HepG2 (cell line): ENCODE measurements at regions not wholly inside any gene's neighbourhood (a gene's known extent, or its start where the extent isn't known, plus 50 kb on each side); places are given as distances from the start of the nearest gene placed in this dataset.

ENCODE experiments used
- ATAC-seq: fragments of 200-7000 bp; cut with Tn5 transposase; 3 replicates; pipeline ENCODE4 v1.9.1; 2020; ENCODE audit warnings: mild to moderate bottlenecking, moderate library complexity
- BruUV-seq: library from RNA; stranded (reverse); fragments of 400-500 nt; replicated peaks from 2 replicates; lab custom pipeline; 2021; lab: Mats Ljungman, UMichigan
- CTCF ChIA-PET: fragments of 300-600 bp; formaldehyde crosslinking; extraction: SDS; loops from one replicate; lab custom pipeline; 2021; ENCODE audit warnings: low total read pairs, inconsistent platforms, low intra/inter-chr PET ratio; lab: Yijun Ruan, JAX
- POLR2A ChIA-PET: fragments of 350-600 bp; sonication (Branson Sonifier 250); formaldehyde crosslinking; loops from one replicate; lab custom pipeline; 2020; ENCODE audit warnings: antibody characterized with exemption, inconsistent platforms; lab: Yijun Ruan, JAX
- DNase-seq: peaks from one replicate; pipeline ENCODE4 v3.0.0-alpha.2; 2015; ENCODE audit warnings: low spot score
- FAIRE-seq: peaks from 3 replicates; lab custom pipeline; 2011; peaks lifted over from hg19 to GRCh38; lab: Jason Lieb, UNC
- H2AFZ ChIP-seq: one replicate; pipeline ENCODE4 v1.6.1; 2011; ENCODE audit warnings: low read length, inconsistent platforms
- H3K27ac ChIP-seq: fragments of 300-600 bp; 3 replicates; pipeline ENCODE4 v1.8.0; 2011; ENCODE audit warnings: mixed run types, mild to moderate bottlenecking, mixed read lengths, low read length, inconsistent platforms; ENCODE audit not compliant: insufficient read depth; ENCODE audit errors: extremely low read length
- H3K27me3 ChIP-seq, 2 experiments: fragments of 200-600 bp in 1 of 2; 2 replicates in 1 of 2; 3 replicates in 1 of 2; pipeline versions ENCODE4 v1.6.0 to v1.8.0; 2011; ENCODE audit warnings: low read length in 2 of 2, mild to moderate bottlenecking in 2 of 2, moderate library complexity in 2 of 2, inconsistent platforms in 1 of 2; ENCODE audit not compliant: insufficient read depth in 2 of 2, control insufficient read depth in 1 of 2
- H3K36me3 ChIP-seq, 2 experiments: fragments of 200-600 bp in 1 of 2; replicated peaks in 1 of 2; 2 replicates in 1 of 2; 3 replicates in 1 of 2; pipeline versions ENCODE4 v1.5.1 to v1.8.0; 2011; ENCODE audit warnings: low read length in 2 of 2, inconsistent platforms in 1 of 2; ENCODE audit not compliant: insufficient read depth in 2 of 2, control insufficient read depth in 1 of 2
- H3K4me1 ChIP-seq: 2 replicates; pipeline ENCODE4 v1.5.1; 2012; ENCODE audit warnings: low read length, inconsistent platforms; ENCODE audit not compliant: insufficient read depth
- H3K4me2 ChIP-seq: 2 replicates; pipeline ENCODE4 v1.6.0; 2011; ENCODE audit warnings: low read depth, low read length, inconsistent platforms
- H3K4me3 ChIP-seq, 3 experiments: fragments of 200-600 bp in 1 of 3; sonication (generic), shearing (Covaris generic) in 1 of 3; replicated peaks in 1 of 3; 2 replicates each; pipeline ENCODE4 v1.5.1; 2011 to 2016; ENCODE audit warnings: low read length in 3 of 3, inconsistent platforms in 2 of 3, low read depth in 2 of 3, mild to moderate bottlenecking in 2 of 3, control low read depth in 1 of 3, mixed read lengths in 1 of 3; ENCODE audit not compliant: insufficient read depth in 1 of 3
- H3K79me2 ChIP-seq: one replicate; pipeline ENCODE4 v1.6.1; 2011; ENCODE audit warnings: low read length, inconsistent platforms; ENCODE audit not compliant: insufficient read depth
- H3K9ac ChIP-seq: 2 replicates; pipeline ENCODE4 v1.6.0; 2011; ENCODE audit warnings: mild to moderate bottlenecking, low read depth, low read length, inconsistent platforms; ENCODE audit not compliant: insufficient read depth
- H3K9me3 ChIP-seq: 2 replicates; pipeline ENCODE4 v1.5.1; 2012; ENCODE audit warnings: mild to moderate bottlenecking, low read length
- H4K20me1 ChIP-seq: 2 replicates; pipeline ENCODE4 v1.6.0; 2011; ENCODE audit warnings: inconsistent platforms, mild to moderate bottlenecking, low read length, moderate library complexity; ENCODE audit not compliant: insufficient read depth
- HNF1A ChIP-seq, 2 experiments: sonication (generic) in 1 of 2; formaldehyde crosslinking in 1 of 2; IDR thresholded peaks; 2 replicates each; pipeline versions ENCODE4 v1.4.0 to v1.6.1; 2016 to 2020; ENCODE audit warnings: borderline replicate concordance in 1 of 2, low read depth in 1 of 2, mild to moderate bottlenecking in 1 of 2, missing genetic modification reagents in 1 of 2
- HOXA7 ChIP-seq: sonication (generic); formaldehyde crosslinking; IDR thresholded peaks from 2 replicates; pipeline ENCODE4 v1.8.1; 2022; ENCODE audit warnings: mild to moderate bottlenecking, missing genetic modification reagents, moderate library complexity
- MED13 ChIP-seq: sonication (generic); formaldehyde crosslinking; IDR thresholded peaks from 2 replicates; pipeline ENCODE4 v1.5.0; 2020; ENCODE audit warnings: missing genetic modification reagents
- PRMT3 ChIP-seq: sonication (generic); formaldehyde crosslinking; IDR thresholded peaks from 2 replicates; pipeline ENCODE4 v1.8.1; 2022; ENCODE audit warnings: low read depth, mild to moderate bottlenecking, moderate library complexity, missing genetic modification reagents, borderline replicate concordance
- WIZ ChIP-seq: sonication (generic); formaldehyde crosslinking; IDR thresholded peaks from 2 replicates; pipeline ENCODE4 v1.5.1; 2020; ENCODE audit warnings: mild to moderate bottlenecking, missing genetic modification reagents
- ZNF441 ChIP-seq: sonication (generic); formaldehyde crosslinking; IDR thresholded peaks from 2 replicates; pipeline ENCODE4 v1.7.0; 2021; ENCODE audit warnings: missing genetic modification reagents, borderline replicate concordance
- in situ Hi-C: cut with HindIII; loops from 2 replicates; pipeline ENCODE4 v1.10.0; 2017; ENCODE audit warnings: low pct_unique_long_range_greater_than_20kb; ENCODE audit not compliant: extremely low pct_ligation_motif_present
- intact Hi-C: fragments of 100-400 bp; cut with micrococcal nuclease; formaldehyde crosslinking; loops from one replicate; pipeline ENCODE4 v1.10.0; 2022; ENCODE audit not compliant: unreplicated experiment
- TF ChIP-seq, protein P1 (sequence below): IDR thresholded peaks from 2 replicates; pipeline ENCODE4 v1.6.1; 2016; ENCODE audit warnings: missing biosample characterization, missing genetic modification reagents, low read depth
- TF ChIP-seq, protein P2 (sequence below): sonication (generic); formaldehyde crosslinking; IDR thresholded peaks from 2 replicates; pipeline ENCODE4 v1.4.0; 2020; ENCODE audit warnings: mild to moderate bottlenecking, missing genetic modification reagents
- TF ChIP-seq, protein P3 (sequence below): sonication (generic); formaldehyde crosslinking; IDR thresholded peaks from 2 replicates; pipeline ENCODE4 v1.5.0; 2020; ENCODE audit warnings: mild to moderate bottlenecking, missing genetic modification reagents, moderate library complexity

DNA sequence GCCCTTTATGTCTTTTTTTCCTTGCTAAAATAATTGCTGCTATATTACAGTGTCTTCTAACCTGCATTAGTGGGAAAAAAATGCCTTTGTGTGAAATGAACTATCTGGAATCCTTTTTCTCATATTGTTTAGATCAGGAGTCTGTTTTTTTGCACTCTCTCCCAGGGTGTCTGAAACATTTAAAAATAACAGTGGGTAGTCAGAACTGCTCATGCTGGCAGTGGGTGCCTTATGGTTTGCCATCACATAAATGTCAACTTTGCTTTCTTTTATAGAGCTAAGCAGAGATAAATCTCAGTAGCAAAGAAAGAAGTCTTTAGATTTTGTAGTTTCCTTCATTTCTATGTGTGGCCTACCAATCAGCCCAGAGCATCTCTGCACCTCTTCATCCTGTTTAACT is 347.8 kb upstream of the RGMB start:
- in situ Hi-C loops = no loop called here
- CTCF ChIA-PET = no interaction called here

More for the DNA sequence above, 347.8 kb upstream of the RGMB start:
- H2AFZ ChIP-seq = no peak overlapping the region
- BruUV-seq = no TSS peak
- H3K4me2 ChIP-seq = no peak overlapping the region
- TF ChIP-seq PRMT3 (no peak), HNF1A (IDR thresholded peaks at IDR 0.05; ENCODE audit: low read depth) (no peak), HNF1A (CRISPR knock-in tag; IDR thresholded peaks at IDR 0.05; ENCODE audit: borderline replicate concordance) (no peak), ZNF441 (CRISPR knock-in tag) (no peak), WIZ (CRISPR knock-in tag) (no peak), HOXA7 (CRISPR knock-in tag) (no peak), MED13 (CRISPR knock-in tag) (no peak)
- TF ChIP-seq, protein P1, sequence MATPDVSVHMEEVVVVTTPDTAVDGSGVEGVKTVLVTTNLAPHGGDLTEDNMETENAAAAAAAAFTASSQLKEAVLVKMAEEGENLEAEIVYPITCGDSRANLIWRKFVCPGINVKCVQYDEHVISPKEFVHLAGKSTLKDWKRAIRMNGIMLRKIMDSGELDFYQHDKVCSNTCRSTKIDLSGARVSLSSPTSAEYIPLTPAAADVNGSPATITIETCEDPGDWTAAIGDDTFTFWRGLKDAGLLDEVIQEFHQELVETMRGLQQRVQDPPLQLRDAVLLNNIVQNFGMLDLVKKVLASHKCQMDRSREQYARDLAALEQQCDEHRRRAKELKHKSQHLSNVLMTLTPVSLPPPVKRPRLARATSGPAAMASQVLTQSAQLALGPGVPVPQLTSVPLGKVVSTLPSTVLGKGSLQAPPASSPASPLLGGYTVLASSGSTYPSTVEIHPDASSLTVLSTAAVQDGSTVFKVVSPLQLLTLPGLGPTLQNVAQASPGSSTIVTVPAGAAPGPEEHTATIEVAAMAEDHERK (CRISPR knock-in tag) = no peak
- TF ChIP-seq, protein P2, sequence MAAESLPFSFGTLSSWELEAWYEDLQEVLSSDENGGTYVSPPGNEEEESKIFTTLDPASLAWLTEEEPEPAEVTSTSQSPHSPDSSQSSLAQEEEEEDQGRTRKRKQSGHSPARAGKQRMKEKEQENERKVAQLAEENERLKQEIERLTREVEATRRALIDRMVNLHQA (CRISPR knock-in tag) = no peak
- TF ChIP-seq, protein P3, sequence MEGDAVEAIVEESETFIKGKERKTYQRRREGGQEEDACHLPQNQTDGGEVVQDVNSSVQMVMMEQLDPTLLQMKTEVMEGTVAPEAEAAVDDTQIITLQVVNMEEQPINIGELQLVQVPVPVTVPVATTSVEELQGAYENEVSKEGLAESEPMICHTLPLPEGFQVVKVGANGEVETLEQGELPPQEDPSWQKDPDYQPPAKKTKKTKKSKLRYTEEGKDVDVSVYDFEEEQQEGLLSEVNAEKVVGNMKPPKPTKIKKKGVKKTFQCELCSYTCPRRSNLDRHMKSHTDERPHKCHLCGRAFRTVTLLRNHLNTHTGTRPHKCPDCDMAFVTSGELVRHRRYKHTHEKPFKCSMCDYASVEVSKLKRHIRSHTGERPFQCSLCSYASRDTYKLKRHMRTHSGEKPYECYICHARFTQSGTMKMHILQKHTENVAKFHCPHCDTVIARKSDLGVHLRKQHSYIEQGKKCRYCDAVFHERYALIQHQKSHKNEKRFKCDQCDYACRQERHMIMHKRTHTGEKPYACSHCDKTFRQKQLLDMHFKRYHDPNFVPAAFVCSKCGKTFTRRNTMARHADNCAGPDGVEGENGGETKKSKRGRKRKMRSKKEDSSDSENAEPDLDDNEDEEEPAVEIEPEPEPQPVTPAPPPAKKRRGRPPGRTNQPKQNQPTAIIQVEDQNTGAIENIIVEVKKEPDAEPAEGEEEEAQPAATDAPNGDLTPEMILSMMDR (CRISPR knock-in tag) = no peak
- ATAC-seq (no peak), FAIRE-seq (no peak), DNase-seq (no peak)
- no peaks in the 10 kb centered on the region for H3K4me1 ChIP-seq
- H3K9me3 ChIP-seq = no peaks in the 10 kb centered on the region
- intact Hi-C loops = no loop called here
- POLR2A ChIA-PET = no interaction called here
- H3K27ac ChIP-seq = no peak overlapping the region
- no peak overlapping the region for H3K9ac ChIP-seq
- no peaks in the 10 kb centered on the region for H4K20me1 ChIP-seq
- no peaks in the 10 kb centered on the region for H3K27me3 ChIP-seq
- no peak overlapping the region for H3K4me3 ChIP-seq
- no peaks in the 10 kb centered on the region for H3K79me2 ChIP-seq
- no peaks in the 10 kb centered on the region for H3K36me3 ChIP-seq
